GM23248 (cell line): ENCODE measurements at regions not wholly inside any gene's neighbourhood (a gene's known extent, or its start where the extent isn't known, plus 50 kb on each side); places are given as distances from the start of the nearest gene placed in this dataset.

ENCODE experiments used
- DNase-seq: peaks from one replicate; pipeline ENCODE4 v3.0.0-alpha.2; 2015
- H2AFZ ChIP-seq: fragments of 200-600 bp; sonication (generic); 2 replicates; pipeline ENCODE4 v1.6.1; 2016; ENCODE audit warnings: antibody characterized with exemption
- H3F3A ChIP-seq: fragments of 200-600 bp; sonication (generic); 2 replicates; pipeline ENCODE4 v1.6.1; 2016; ENCODE audit warnings: mild to moderate bottlenecking, antibody characterized with exemption, mixed run types; ENCODE audit not compliant: insufficient read depth
- H3K27ac ChIP-seq: fragments of 200-600 bp; sonication (generic); 2 replicates; pipeline ENCODE4 v1.5.1; 2016; ENCODE audit warnings: mild to moderate bottlenecking
- H3K27me3 ChIP-seq: fragments of 200-600 bp; sonication (generic); replicated peaks from 2 replicates; pipeline ENCODE4 v1.6.1; 2016; ENCODE audit warnings: mild to moderate bottlenecking; ENCODE audit not compliant: insufficient read depth
- H3K36me3 ChIP-seq: fragments of 200-600 bp; sonication (generic); 2 replicates; pipeline ENCODE4 v1.6.1; 2016; ENCODE audit warnings: low read depth, mild to moderate bottlenecking
- H3K4me1 ChIP-seq: fragments of 200-600 bp; sonication (generic); 2 replicates; pipeline ENCODE4 v1.6.1; 2016; ENCODE audit warnings: mild to moderate bottlenecking; ENCODE audit not compliant: insufficient read depth
- H3K4me2 ChIP-seq: fragments of 200-600 bp; sonication (generic); one replicate; pipeline ENCODE4 v1.6.1; 2016; ENCODE audit warnings: mild to moderate bottlenecking; ENCODE audit not compliant: unreplicated experiment
- H3K4me3 ChIP-seq: fragments of 200-600 bp; sonication (generic); 2 replicates; pipeline ENCODE4 v1.5.1; 2016; ENCODE audit warnings: mild to moderate bottlenecking
- H3K79me2 ChIP-seq: fragments of 200-600 bp; sonication (generic); 2 replicates; pipeline ENCODE4 v1.6.1; 2016; ENCODE audit warnings: mild to moderate bottlenecking; ENCODE audit not compliant: insufficient read depth
- H3K9ac ChIP-seq: fragments of 200-600 bp; sonication (generic); 2 replicates; pipeline ENCODE4 v1.6.1; 2016; ENCODE audit warnings: mild to moderate bottlenecking
- H3K9me2 ChIP-seq: fragments of 200-600 bp; sonication (generic); 2 replicates; pipeline ENCODE4 v1.6.1; 2016; ENCODE audit warnings: mixed run types, mild to moderate bottlenecking, moderate library complexity; ENCODE audit not compliant: insufficient read depth
- H3K9me3 ChIP-seq: fragments of 200-600 bp; sonication (generic); one replicate; pipeline ENCODE4 v1.6.1; 2017; ENCODE audit warnings: low read depth
- H4K20me1 ChIP-seq: fragments of 200-600 bp; sonication (generic); 2 replicates; pipeline ENCODE4 v1.6.0; 2016; ENCODE audit not compliant: insufficient read depth
- EZH2 ChIP-seq: fragments of 200-600 bp; sonication (generic); IDR thresholded peaks from 2 replicates; pipeline ENCODE4 v1.6.1; 2018; ENCODE audit warnings: antibody characterized with exemption, mild to moderate bottlenecking; ENCODE audit not compliant: insufficient read depth, poor library complexity, severe bottlenecking
- EZH2phosphoT487 ChIP-seq: fragments of 200-600 bp; sonication (generic); IDR thresholded peaks from 2 replicates; pipeline ENCODE4 v1.6.1; 2018; ENCODE audit warnings: antibody characterized with exemption, moderate library complexity, mild to moderate bottlenecking, low read depth; ENCODE audit not compliant: insufficient read depth
- WGBS, 2 experiments: methylation state at CpG; one replicate each; pipeline ENCODE4 v1.1.6; 2015 to 2017; ENCODE audit warnings: low lambda C conversion rate in 2 of 2, low coverage in 1 of 2; ENCODE audit errors: missing lambda C conversion rate in 2 of 2; 5-methylcytosine and 5-hydroxymethylcytosine counted together
- in situ Hi-C: fragments of 300-500 bp; cut with MboI; formaldehyde crosslinking; loops from 2 replicates; pipeline ENCODE4 v1.15.0; 2020

- no peak for TF ChIP-seq EZH2phosphoT487
- TF ChIP-seq EZH2, result no peak
- 13 to 20% methylated on average over 1 of the region's 1 CpG for WGBS, 2 experiments
Observed at GRCh38 chr10:105468759-105469158, 827.7 kb downstream of the SORCS3 start.

GRCh38 chr10:105466521-105466920 lies 825.4 kb downstream of the SORCS3 start:
- Histone ChIP-seq H4K20me1 (no peaks in the 10 kb centered on the region), H2AFZ (no peak overlapping the region), H3K27ac (no peak overlapping the region), H3K9me3 (no peaks in the 10 kb centered on the region), H3K4me2 (no peak overlapping the region), H3K4me1 (no peaks in the 10 kb centered on the region), H3F3A (no peaks in the 10 kb centered on the region), H3K4me3 (no peak overlapping the region), H3K36me3 (no peaks in the 10 kb centered on the region), H3K9me2 (no peaks in the 10 kb centered on the region), H3K27me3 (no peaks in the 10 kb centered on the region), H3K9ac (no peak overlapping the region), H3K79me2 (no peaks in the 10 kb centered on the region)
- TF ChIP-seq EZH2 (no peak), EZH2phosphoT487 (no peak)
- no peak for DNase-seq
- in situ Hi-C loops, result no loop called here
- 43 to 68% methylated on average over 1 of the region's 1 CpG for WGBS, 2 experiments

More at GRCh38 chr10:105468759-105469158, 827.7 kb downstream of the SORCS3 start:
- DNase-seq, result no peak
- Histone ChIP-seq H3K79me2 (no peaks in the 10 kb centered on the region), H3K27me3 (no peaks in the 10 kb centered on the region), H3F3A (no peaks in the 10 kb centered on the region), H4K20me1 (no peaks in the 10 kb centered on the region), H3K4me3 (no peak overlapping the region), H3K9ac (no peak overlapping the region), H3K9me2 (no peaks in the 10 kb centered on the region), H2AFZ (no peak overlapping the region), H3K4me2 (no peak overlapping the region), H3K9me3 (no peaks in the 10 kb centered on the region), H3K4me1 (no peaks in the 10 kb centered on the region), H3K27ac (no peak overlapping the region), H3K36me3 (no peaks in the 10 kb centered on the region)
- in situ Hi-C loops, result no loop called here

GRCh38 chr10:105434970-105435369 lies 793.9 kb downstream of the SORCS3 start:
- WGBS, 2 experiments, result 7 to 8% methylated on average over 1 of the region's 1 CpG

GRCh38 chr10:105413997-105414396 lies 772.9 kb downstream of the SORCS3 start:
- H2AFZ ChIP-seq, result no peak overlapping the region
- no peak overlapping the region for H3K4me3 ChIP-seq
- WGBS, 2 experiments, result 30 to 32% methylated on average over 4 of the region's 4 CpGs
- TF ChIP-seq EZH2phosphoT487 (no peak), EZH2 (no peak)
- in situ Hi-C loops, result no loop called here
- H3K4me2 ChIP-seq, result no peak overlapping the region
- H3K9ac ChIP-seq, result no peak overlapping the region
- H4K20me1 ChIP-seq, result no peaks in the 10 kb centered on the region
- no peaks in the 10 kb centered on the region for H3K27me3 ChIP-seq
- no peaks in the 10 kb centered on the region for H3K9me2 ChIP-seq
- no peaks in the 10 kb centered on the region for H3K4me1 ChIP-seq
- H3K27ac ChIP-seq, result no peak overlapping the region
- no peaks in the 10 kb centered on the region for H3K9me3 ChIP-seq
- H3K36me3 ChIP-seq, result no peaks in the 10 kb centered on the region
- no peak for DNase-seq
- no peaks in the 10 kb centered on the region for H3F3A ChIP-seq
- no peaks in the 10 kb centered on the region for H3K79me2 ChIP-seq

More at GRCh38 chr10:105434970-105435369, 793.9 kb downstream of the SORCS3 start:
- H2AFZ ChIP-seq, result no peak overlapping the region
- H3K9me2 ChIP-seq, result no peaks in the 10 kb centered on the region
- no peak overlapping the region for H3K4me2 ChIP-seq
- H3K4me3 ChIP-seq, result no peak overlapping the region
- H3K9me3 ChIP-seq, result no peaks in the 10 kb centered on the region
- H3K4me1 ChIP-seq, result no peaks in the 10 kb centered on the region
- H3K36me3 ChIP-seq, result no peaks in the 10 kb centered on the region
- H3K9ac ChIP-seq, result no peak overlapping the region
- in situ Hi-C loops, result no loop called here
- H3K79me2 ChIP-seq, result no peaks in the 10 kb centered on the region
- TF ChIP-seq EZH2 (no peak), EZH2phosphoT487 (no peak)
- no peak for DNase-seq
- H3F3A ChIP-seq, result no peaks in the 10 kb centered on the region
- H3K27ac ChIP-seq, result no peak overlapping the region
- no peaks in the 10 kb centered on the region for H4K20me1 ChIP-seq
- H3K27me3 ChIP-seq, result no peaks in the 10 kb centered on the region

- Histone ChIP-seq H3K9ac (no peak overlapping the region), H3K4me3 (no peak overlapping the region), H4K20me1 (no peaks in the 10 kb centered on the region), H3K4me2 (no peak overlapping the region), H3F3A (no peaks in the 10 kb centered on the region), H3K27ac (no peak overlapping the region), H3K9me2 (no peaks in the 10 kb centered on the region), H3K4me1 (no peaks in the 10 kb centered on the region), H3K27me3 (no peaks in the 10 kb centered on the region), H3K36me3 (no peaks in the 10 kb centered on the region), H2AFZ (no peak overlapping the region), H3K79me2 (no peaks in the 10 kb centered on the region), H3K9me3 (no peaks in the 10 kb centered on the region)
- WGBS, 2 experiments, result 0% methylated on average over 1 of the region's 1 CpG
- no peak for DNase-seq
- no peak for TF ChIP-seq EZH2
- TF ChIP-seq EZH2phosphoT487, result no peak
- in situ Hi-C loops, result no loop called here
Observed at GRCh38 chr10:105409370-105409769, 768.3 kb downstream of the SORCS3 start.
